Retinal pigment epithelial cell (primary cell): ENCODE measurements at regions not wholly inside any gene's neighbourhood (a gene's known extent, or its start where the extent isn't known, plus 50 kb on each side); places are given as distances from the start of the nearest gene placed in this dataset.

Experiments used
- DNase-seq: peaks from one replicate; pipeline ENCODE4 v3.0.0-alpha.2; 2010; ENCODE audit warnings: low read depth
- H3K4me3 ChIP-seq: 2 replicates; pipeline ENCODE4 v1.5.1; 2011; ENCODE audit warnings: mild to moderate bottlenecking, low read length, control low read depth, moderate library complexity
- CTCF ChIP-seq: conservative IDR thresholded peaks from 2 replicates; pipeline ENCODE4 v1.5.1; 2011; ENCODE audit warnings: low read depth, low read length, control low read depth, inconsistent platforms

- no peak for TF ChIP-seq CTCF
- H3K4me3 ChIP-seq: no peak overlapping the region
- DNase-seq: no peak
Measured at GRCh38 chr10:56298941-56299340, 62.1 kb downstream of the ZWINT start.

- no peak for TF ChIP-seq CTCF
- DNase-seq: no peak
- no peak overlapping the region for H3K4me3 ChIP-seq
Measured at GRCh38 chr10:56296618-56297017, 64.4 kb downstream of the ZWINT start.

GRCh38 chr10:56288403-56288802, 72.7 kb downstream of the ZWINT start:
- no peak overlapping the region for H3K4me3 ChIP-seq
- TF ChIP-seq CTCF: no peak
- no peak for DNase-seq

GRCh38 chr10:56286096-56286495, 75.0 kb downstream of the ZWINT start:
- no peak overlapping the region for H3K4me3 ChIP-seq
- DNase-seq: no peak
- TF ChIP-seq CTCF: no peak

- no peak for DNase-seq
- no peak overlapping the region for H3K4me3 ChIP-seq
- no peak for TF ChIP-seq CTCF
Measured at GRCh38 chr10:56279270-56279669, 81.8 kb downstream of the ZWINT start.

- TF ChIP-seq CTCF: no peak
- DNase-seq: peak; percentile 3
- no peak overlapping the region for H3K4me3 ChIP-seq
Measured at GRCh38 chr10:56269181-56269580, 91.9 kb downstream of the ZWINT start.

- no peak overlapping the region for H3K4me3 ChIP-seq
- no peak for TF ChIP-seq CTCF
- no peak for DNase-seq
Measured at GRCh38 chr10:56266120-56266519, 94.9 kb downstream of the ZWINT start.
